ENCODE measurements at regions not wholly inside any gene's neighbourhood (a gene's known extent, or its start where the extent isn't known, plus 50 kb on each side); places are given as distances from the start of the nearest gene placed in this dataset.

DNA sequence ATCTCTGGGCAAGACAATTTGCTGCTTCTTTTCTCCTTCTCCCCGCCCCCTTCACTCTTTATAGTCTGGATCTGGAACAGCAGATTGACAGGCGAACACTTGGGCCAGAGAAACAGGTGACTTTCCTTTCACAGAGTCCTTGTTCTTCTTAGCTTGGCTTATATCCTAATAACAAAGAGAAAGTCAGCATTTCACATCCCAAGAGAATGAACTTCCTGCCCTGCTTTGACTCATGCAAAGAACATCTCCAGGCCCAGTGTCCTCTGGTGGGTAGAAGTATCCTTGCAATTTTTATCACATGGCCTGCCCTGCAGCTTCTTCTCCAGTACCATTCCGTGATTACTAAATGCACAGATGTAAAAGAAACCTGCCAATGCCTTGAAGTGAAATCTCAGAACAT, 764.4 kb downstream of the ADGRL2 start:
- no peak overlapping the region for H3K4me3 ChIP-seq (ENCODE audit: low read depth, low read length)
- peak; percentile 88 for DNase-seq (ENCODE audit: low read depth)
- TF ChIP-seq, protein P1, sequence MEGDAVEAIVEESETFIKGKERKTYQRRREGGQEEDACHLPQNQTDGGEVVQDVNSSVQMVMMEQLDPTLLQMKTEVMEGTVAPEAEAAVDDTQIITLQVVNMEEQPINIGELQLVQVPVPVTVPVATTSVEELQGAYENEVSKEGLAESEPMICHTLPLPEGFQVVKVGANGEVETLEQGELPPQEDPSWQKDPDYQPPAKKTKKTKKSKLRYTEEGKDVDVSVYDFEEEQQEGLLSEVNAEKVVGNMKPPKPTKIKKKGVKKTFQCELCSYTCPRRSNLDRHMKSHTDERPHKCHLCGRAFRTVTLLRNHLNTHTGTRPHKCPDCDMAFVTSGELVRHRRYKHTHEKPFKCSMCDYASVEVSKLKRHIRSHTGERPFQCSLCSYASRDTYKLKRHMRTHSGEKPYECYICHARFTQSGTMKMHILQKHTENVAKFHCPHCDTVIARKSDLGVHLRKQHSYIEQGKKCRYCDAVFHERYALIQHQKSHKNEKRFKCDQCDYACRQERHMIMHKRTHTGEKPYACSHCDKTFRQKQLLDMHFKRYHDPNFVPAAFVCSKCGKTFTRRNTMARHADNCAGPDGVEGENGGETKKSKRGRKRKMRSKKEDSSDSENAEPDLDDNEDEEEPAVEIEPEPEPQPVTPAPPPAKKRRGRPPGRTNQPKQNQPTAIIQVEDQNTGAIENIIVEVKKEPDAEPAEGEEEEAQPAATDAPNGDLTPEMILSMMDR (conservative IDR thresholded peaks at IDR 0.05; ENCODE audit: low read depth, low read length): peak; percentile 41

GRCh38 chr1:82564333-82564732, 763.6 kb downstream of the ADGRL2 start:
- no peak for DNase-seq (ENCODE audit: low read depth)
- H3K4me3 ChIP-seq (ENCODE audit: low read depth, low read length): no peak overlapping the region
- TF ChIP-seq, protein P1 (conservative IDR thresholded peaks at IDR 0.05; ENCODE audit: low read depth, low read length): no peak

DNA sequence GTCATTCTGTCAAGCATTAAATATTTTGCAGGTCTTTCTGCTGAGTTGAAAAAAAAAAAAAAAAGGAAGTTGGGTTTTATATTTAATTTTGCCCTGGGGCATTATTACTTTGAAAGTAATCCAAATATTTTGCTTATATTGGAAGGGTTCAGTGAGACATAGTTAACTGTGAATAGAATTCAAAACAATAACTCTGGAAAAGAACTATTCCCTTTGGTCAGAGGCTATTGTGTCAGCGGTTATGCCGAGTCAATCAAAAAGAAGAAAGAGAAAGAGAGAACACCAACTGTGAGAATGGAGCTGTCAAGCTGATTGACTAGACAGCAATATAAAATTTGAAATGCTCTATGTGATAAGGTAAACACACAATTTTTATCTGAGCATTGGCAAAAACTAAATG, 761.7 kb downstream of the ADGRL2 start:
- H3K4me3 ChIP-seq (ENCODE audit: low read depth, low read length): no peak overlapping the region
- TF ChIP-seq, protein P1 (conservative IDR thresholded peaks at IDR 0.05; ENCODE audit: low read depth, low read length): no peak
- no peak for DNase-seq (ENCODE audit: low read depth)

- TF ChIP-seq, protein P1 (conservative IDR thresholded peaks at IDR 0.05; ENCODE audit: low read depth, low read length): no peak
- no peak overlapping the region for H3K4me3 ChIP-seq (ENCODE audit: low read depth, low read length)
- DNase-seq (ENCODE audit: low read depth): no peak
Observed at GRCh38 chr1:82560566-82560965, 759.8 kb downstream of the ADGRL2 start.

- H3K4me3 ChIP-seq (ENCODE audit: low read depth, low read length): no peak overlapping the region
- no peak for DNase-seq (ENCODE audit: low read depth)
- TF ChIP-seq, protein P1 (conservative IDR thresholded peaks at IDR 0.05; ENCODE audit: low read depth, low read length): no peak
Observed at GRCh38 chr1:82555501-82555900, 754.8 kb downstream of the ADGRL2 start.

DNA sequence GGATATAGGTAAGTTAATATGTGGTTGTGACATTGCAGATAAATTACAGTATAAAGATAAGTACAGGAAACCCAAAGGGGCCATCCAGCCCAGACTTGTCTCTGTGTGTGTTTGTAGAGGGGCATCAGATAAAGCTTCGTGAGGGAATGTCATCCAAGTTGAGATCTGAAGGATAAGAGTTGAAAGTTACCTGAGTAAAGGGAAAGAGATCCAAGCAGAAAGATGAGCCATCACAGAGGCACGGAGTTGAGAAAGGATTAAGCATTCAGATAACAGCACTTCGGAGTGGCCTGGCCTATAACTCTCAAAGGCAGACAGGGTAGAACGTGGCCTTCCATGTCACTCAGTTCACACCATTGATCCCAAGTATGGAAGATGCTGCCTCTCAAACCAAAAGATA, 749.1 kb downstream of the ADGRL2 start:
- TF ChIP-seq, protein P1 (conservative IDR thresholded peaks at IDR 0.05; ENCODE audit: low read depth, low read length): no peak
- DNase-seq (ENCODE audit: low read depth): no peak
- H3K4me3 ChIP-seq (ENCODE audit: low read depth, low read length): no peak overlapping the region

DNA sequence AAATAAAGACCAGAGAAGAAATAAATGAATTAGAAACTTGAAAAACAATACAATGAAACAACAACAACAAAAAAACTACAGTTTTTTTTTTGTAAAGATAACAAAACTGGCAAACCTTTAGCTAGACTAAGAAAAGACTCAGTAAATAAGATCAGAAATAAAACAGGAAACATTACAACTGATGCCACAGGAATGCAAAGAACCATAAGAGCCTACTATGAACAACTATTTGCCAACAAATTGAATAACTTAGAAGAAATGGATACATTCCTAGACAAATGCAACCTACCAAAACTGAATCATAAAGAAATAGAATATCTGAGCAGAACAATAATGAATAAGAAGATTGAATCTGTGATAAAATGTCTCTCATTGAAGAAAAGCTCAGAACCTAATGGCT, 742.0 kb downstream of the ADGRL2 start:
- H3K4me3 ChIP-seq (ENCODE audit: low read depth, low read length): no peak overlapping the region
- peak; percentile 44 for DNase-seq (ENCODE audit: low read depth)
- TF ChIP-seq, protein P1 (conservative IDR thresholded peaks at IDR 0.05; ENCODE audit: low read depth, low read length): no peak
